WTC11 (cell line): ENCODE measurements at regions not wholly inside any gene's neighbourhood (a gene's known extent, or its start where the extent isn't known, plus 50 kb on each side); places are given as distances from the start of the nearest gene placed in this dataset.

Experiments
- CBFB ChIP-seq: sonication (generic); formaldehyde crosslinking; IDR thresholded peaks from 2 replicates; pipeline ENCODE4 v1.8.1; 2022; ENCODE audit warnings: mild to moderate bottlenecking, low read depth, missing genetic modification reagents
- CTCF ChIP-seq: fragments of 200-600 bp; IDR thresholded peaks from 2 replicates; pipeline ENCODE4 v1.8.0; 2022; ENCODE audit warnings: antibody characterized with exemption
- E2F4 ChIP-seq: sonication (generic); formaldehyde crosslinking; IDR thresholded peaks from 2 replicates; pipeline ENCODE4 v1.8.1; 2022; ENCODE audit warnings: low read depth, mild to moderate bottlenecking, moderate library complexity, missing genetic modification reagents, borderline replicate concordance

GRCh38 chr9:1659363-1659690 is 355.8 kb upstream of the SMARCA2 start:
- TF ChIP-seq CTCF (no peak), E2F4 (CRISPR knock-in tag) (no peak), CBFB (CRISPR knock-in tag) (no peak)
